ENCODE measurements at regions not wholly inside any gene's neighbourhood (a gene's known extent, or its start where the extent isn't known, plus 50 kb on each side); places are given as distances from the start of the nearest gene placed in this dataset.

DNA sequence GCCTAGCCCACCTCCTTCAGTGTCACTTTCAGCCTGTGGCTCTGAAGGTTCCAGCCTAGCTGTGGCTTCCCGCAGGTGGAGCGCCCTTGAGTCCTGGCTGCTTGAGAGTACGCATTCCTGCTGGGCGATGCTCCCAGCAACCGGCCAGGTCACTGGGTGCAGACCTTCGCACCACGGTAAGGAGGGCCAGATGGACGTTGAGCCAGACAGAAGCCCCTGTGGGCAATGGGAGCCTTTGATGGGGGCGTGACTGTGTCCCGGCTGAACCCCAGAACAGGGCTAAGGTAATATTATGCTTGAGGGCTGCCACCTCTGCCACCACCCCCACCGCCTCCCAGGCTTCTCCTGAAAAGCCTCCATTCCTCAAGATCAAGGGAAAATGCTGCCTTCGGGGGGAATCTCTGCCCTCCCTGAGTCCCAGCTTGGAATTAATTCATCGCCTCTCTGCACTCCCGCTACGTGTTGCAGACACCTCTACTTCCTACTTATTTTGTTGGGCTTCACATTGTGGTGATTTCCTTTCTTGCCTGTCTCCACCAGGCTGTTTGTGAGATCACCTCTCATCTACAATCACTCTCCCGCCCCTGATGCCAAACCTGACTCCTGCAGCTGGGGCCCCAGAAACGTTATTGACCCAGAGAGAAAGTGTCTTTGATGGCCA lies 144.9 kb upstream of the NECTIN1 start:
- ATAC-seq = no peak
- Mint-ChIP-seq H3K4me1 (no peaks in the 10 kb centered on the region), H3K4me3 (no peak overlapping the region), H3K36me3 (no peaks in the 10 kb centered on the region), H3K9me3 (no peaks in the 10 kb centered on the region), H3K27me3 (no peaks in the 10 kb centered on the region), H3K27ac (no peak overlapping the region)

GRCh38 chr11:119872611-119873310 lies 143.8 kb upstream of the NECTIN1 start:
- Mint-ChIP-seq H3K4me1 (no peaks in the 10 kb centered on the region), H3K4me3 (no peak overlapping the region), H3K9me3 (no peaks in the 10 kb centered on the region), H3K27me3 (no peaks in the 10 kb centered on the region), H3K36me3 (no peaks in the 10 kb centered on the region), H3K27ac (no peak overlapping the region)
- no peak for ATAC-seq

GRCh38 chr11:119865661-119866156 lies 136.7 kb upstream of the NECTIN1 start:
- Mint-ChIP-seq H3K9me3 (peaks cover 3% of the 10 kb centered on the region), H3K36me3 (no peaks in the 10 kb centered on the region), H3K27ac (no peak overlapping the region), H3K4me3 (no peak overlapping the region), H3K27me3 (peaks cover 7% of the 10 kb centered on the region), H3K4me1 (no peaks in the 10 kb centered on the region)
- ATAC-seq = no peak

DNA sequence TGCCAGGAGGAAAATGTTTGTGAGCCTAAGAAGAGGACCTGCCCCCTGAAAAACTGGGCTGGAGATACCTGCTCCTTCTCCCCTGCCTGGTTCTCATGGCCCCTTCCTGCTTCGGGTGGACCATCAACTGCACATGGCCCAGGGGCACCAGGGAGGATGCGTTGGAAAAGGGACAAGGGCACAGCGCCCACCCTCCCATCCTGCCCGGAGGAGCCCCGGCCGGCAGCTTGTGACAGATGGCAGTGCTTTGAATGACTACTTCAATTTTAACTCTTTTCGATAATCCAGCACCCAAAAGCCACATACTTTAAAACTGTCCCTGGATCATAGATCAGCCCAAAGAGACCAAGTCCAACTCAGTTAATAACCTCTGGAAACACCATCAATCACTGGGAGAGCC lies 135.8 kb upstream of the NECTIN1 start:
- peaks cover 7% of the 10 kb centered on the region for H3K27me3 Mint-ChIP-seq
- H3K4me3 Mint-ChIP-seq = no peak overlapping the region
- peaks cover 3% of the 10 kb centered on the region for H3K9me3 Mint-ChIP-seq
- no peaks in the 10 kb centered on the region for H3K4me1 Mint-ChIP-seq
- H3K27ac Mint-ChIP-seq = no peak overlapping the region
- no peaks in the 10 kb centered on the region for H3K36me3 Mint-ChIP-seq
- ATAC-seq = no peak

DNA sequence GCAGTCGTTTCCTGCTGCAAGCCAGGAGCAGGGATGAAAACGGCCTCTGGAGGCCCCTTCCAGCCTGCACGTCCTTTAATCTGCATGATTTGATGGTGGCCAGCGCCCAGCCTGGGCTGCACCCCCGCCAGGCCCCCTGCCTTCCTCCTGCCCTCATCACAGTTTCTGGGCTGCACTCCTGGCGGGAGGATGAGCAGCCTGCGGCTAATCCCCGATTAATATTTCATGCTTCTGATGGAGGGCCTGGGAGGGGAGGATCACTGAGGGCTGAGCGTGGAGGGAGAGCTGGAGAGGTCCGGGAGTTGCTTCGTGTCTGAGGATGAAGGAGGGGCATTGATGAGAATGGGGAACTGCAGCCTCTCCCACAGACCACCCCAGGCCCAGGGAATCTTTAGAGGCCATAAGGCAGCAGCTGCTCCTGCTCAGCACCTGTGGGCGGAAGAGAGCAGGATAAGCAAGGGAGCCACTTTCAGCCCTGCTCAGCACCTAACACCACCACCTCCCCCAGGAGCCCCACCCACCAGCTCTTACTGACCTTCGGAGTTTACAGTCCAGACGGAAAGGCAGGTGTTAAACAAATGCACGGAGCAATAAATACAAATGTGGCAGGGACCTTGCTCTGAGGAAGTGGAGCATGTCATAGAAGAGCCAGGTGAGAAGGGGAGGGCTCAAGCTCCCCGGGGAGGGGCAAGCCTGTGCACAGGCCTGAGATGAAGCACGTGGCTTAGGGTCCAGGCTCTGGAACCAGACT lies 135.0 kb upstream of the NECTIN1 start:
- H3K27me3 Mint-ChIP-seq = peaks cover 14% of the 10 kb centered on the region
- no peaks in the 10 kb centered on the region for H3K4me1 Mint-ChIP-seq
- no peak overlapping the region for H3K27ac Mint-ChIP-seq
- no peak overlapping the region for H3K4me3 Mint-ChIP-seq
- H3K9me3 Mint-ChIP-seq = peaks cover 3% of the 10 kb centered on the region
- ATAC-seq = no peak
- H3K36me3 Mint-ChIP-seq = no peaks in the 10 kb centered on the region

- no peaks in the 10 kb centered on the region for H3K4me1 Mint-ChIP-seq
- ATAC-seq = no peak
- H3K27ac Mint-ChIP-seq = no peak overlapping the region
- peaks cover 22% of the 10 kb centered on the region for H3K27me3 Mint-ChIP-seq
- peaks cover 3% of the 10 kb centered on the region for H3K9me3 Mint-ChIP-seq
- no peaks in the 10 kb centered on the region for H3K36me3 Mint-ChIP-seq
- H3K4me3 Mint-ChIP-seq = no peak overlapping the region
These were observed 134.2 kb upstream of the NECTIN1 start for GRCh38 chr11:119863236-119863635.

- no peak overlapping the region for H3K4me3 Mint-ChIP-seq
- no peaks in the 10 kb centered on the region for H3K36me3 Mint-ChIP-seq
- H3K27ac Mint-ChIP-seq = no peak overlapping the region
- no peaks in the 10 kb centered on the region for H3K9me3 Mint-ChIP-seq
- no peak for ATAC-seq
- H3K27me3 Mint-ChIP-seq = peaks cover 33% of the 10 kb centered on the region
- H3K4me1 Mint-ChIP-seq = no peaks in the 10 kb centered on the region
These were observed 132.2 kb upstream of the NECTIN1 start for GRCh38 chr11:119861160-119861559.

GRCh38 chr11:119860561-119861094 lies 131.6 kb upstream of the NECTIN1 start:
- no peak overlapping the region for H3K27ac Mint-ChIP-seq
- H3K36me3 Mint-ChIP-seq = no peaks in the 10 kb centered on the region
- no peaks in the 10 kb centered on the region for H3K9me3 Mint-ChIP-seq
- no peak overlapping the region for H3K4me3 Mint-ChIP-seq
- H3K27me3 Mint-ChIP-seq = peaks cover 33% of the 10 kb centered on the region
- no peak for ATAC-seq
- H3K4me1 Mint-ChIP-seq = no peaks in the 10 kb centered on the region

DNA sequence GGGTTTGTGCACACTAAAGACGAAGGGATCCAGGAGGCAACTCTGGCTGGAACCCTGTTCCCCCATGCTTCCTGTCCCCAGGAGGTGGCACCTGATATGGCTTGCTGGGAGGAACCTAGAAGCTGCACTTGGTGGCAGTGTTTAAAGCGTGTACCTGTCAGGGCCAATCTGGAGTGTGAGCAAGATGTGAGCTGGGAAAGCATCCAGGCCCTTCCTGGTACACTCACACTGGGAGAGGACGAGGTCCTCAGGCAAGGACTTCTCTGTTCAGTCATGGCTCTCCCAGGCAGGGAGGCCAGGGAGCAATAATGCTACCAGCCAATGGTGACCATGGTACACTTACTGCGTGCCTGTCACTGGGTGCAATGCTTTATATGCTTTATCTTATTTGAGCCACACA lies 130.7 kb upstream of the NECTIN1 start:
- H3K36me3 Mint-ChIP-seq = no peaks in the 10 kb centered on the region
- ATAC-seq = no peak
- H3K4me1 Mint-ChIP-seq = no peaks in the 10 kb centered on the region
- H3K9me3 Mint-ChIP-seq = no peaks in the 10 kb centered on the region
- peaks cover 33% of the 10 kb centered on the region for H3K27me3 Mint-ChIP-seq
- no peak overlapping the region for H3K4me3 Mint-ChIP-seq
- H3K27ac Mint-ChIP-seq = no peak overlapping the region

GRCh38 chr11:119858288-119858687 lies 129.3 kb upstream of the NECTIN1 start:
- Mint-ChIP-seq H3K4me1 (no peaks in the 10 kb centered on the region), H3K9me3 (no peaks in the 10 kb centered on the region), H3K27ac (no peak overlapping the region), H3K4me3 (no peak overlapping the region), H3K27me3 (peaks cover 38% of the 10 kb centered on the region), H3K36me3 (no peaks in the 10 kb centered on the region)
- no peak for ATAC-seq

DNA sequence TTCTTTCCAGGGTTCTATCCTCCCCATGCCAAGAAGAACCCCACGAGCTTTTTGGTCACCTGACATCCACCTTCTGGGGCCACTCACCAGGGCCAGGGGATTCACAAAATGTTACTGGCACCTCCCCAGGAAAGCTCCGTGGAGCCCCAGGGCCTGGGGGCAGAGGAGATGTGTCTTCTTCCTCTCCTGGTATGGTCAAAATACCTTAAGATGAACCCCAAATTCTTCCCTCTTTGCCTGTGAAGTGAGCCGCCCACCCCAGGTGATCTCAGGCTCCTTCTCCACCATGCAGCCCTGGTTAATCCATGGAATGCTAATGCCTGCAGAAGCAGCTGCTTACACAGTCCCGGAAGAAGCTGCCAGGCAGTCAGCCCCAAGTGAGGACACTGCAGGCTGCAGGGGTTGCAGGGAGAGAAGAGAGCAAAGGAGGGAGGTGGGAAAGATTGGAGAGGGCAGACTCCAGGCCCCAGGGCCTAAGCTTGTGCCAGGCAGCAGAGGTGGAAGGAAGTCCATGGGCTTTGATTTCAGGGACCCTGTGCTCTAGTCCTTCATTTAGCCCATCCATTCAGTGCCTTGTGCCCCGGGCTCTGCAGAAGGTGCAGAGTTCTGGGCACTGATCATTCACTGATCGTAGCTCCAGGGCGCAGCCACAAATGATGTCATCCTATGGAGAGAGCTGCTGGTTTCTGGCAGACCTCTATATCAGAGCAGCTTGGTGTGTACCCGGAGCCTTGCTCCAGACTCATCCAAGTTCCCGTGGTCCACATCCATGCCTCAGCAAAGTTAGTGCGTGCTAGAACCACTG lies 127.9 kb upstream of the NECTIN1 start:
- Mint-ChIP-seq H3K4me3 (no peak overlapping the region), H3K27me3 (peaks cover 44% of the 10 kb centered on the region), H3K4me1 (no peaks in the 10 kb centered on the region), H3K9me3 (no peaks in the 10 kb centered on the region), H3K27ac (no peak overlapping the region), H3K36me3 (no peaks in the 10 kb centered on the region)
- ATAC-seq = no peak

GRCh38 chr11:119855066-119855465 lies 126.1 kb upstream of the NECTIN1 start:
- H3K27me3 Mint-ChIP-seq = peaks cover 37% of the 10 kb centered on the region
- no peak for ATAC-seq
- no peak overlapping the region for H3K4me3 Mint-ChIP-seq
- H3K4me1 Mint-ChIP-seq = no peaks in the 10 kb centered on the region
- no peaks in the 10 kb centered on the region for H3K9me3 Mint-ChIP-seq
- no peaks in the 10 kb centered on the region for H3K36me3 Mint-ChIP-seq
- H3K27ac Mint-ChIP-seq = no peak overlapping the region

GRCh38 chr11:119854521-119854920 lies 125.5 kb upstream of the NECTIN1 start:
- no peaks in the 10 kb centered on the region for H3K9me3 Mint-ChIP-seq
- H3K36me3 Mint-ChIP-seq = no peaks in the 10 kb centered on the region
- H3K4me1 Mint-ChIP-seq = no peaks in the 10 kb centered on the region

DNA sequence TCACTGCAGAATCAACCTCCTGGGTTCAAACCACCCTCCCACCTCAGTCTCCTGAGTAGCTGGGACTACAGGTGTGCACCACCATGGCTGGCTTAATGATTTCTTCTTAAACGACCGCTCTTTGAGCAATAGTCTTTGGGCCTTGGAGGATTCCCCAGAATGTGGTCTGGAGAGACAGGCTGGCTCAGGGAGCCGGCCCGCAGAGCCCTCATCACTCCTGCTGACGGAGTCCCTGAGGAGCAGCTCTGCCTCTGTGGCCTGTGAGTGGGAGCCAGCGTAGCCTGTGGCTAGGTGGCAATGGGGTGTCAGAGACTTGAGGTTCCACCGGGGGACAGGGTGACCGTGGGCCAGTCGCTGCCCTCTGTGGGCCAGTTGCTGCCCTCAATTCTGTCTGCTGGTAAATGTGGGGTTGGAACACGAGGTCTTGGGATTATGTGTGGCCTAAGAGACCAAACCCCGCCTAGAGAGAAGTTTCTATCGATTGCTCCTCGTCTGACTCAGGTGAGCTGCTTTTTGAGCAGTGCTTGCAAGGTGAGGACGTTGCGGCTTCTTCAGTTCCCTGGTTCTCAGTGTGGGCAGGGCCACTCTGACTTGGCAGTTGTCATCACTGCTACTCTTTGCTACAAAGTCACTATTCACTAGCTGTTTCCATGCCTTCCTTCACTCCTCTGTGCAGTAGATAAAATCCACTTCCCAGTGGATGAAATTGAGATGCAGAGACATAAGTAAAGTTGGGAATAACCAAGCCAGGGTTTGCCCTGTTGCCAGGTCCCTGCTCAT lies 124.8 kb upstream of the NECTIN1 start:
- Mint-ChIP-seq H3K36me3 (no peaks in the 10 kb centered on the region), H3K4me3 (no peak overlapping the region), H3K4me1 (no peaks in the 10 kb centered on the region), H3K9me3 (no peaks in the 10 kb centered on the region), H3K27ac (no peak overlapping the region), H3K27me3 (peaks cover 27% of the 10 kb centered on the region)
- ATAC-seq = no peak

More at GRCh38 chr11:119854521-119854920, 125.5 kb upstream of the NECTIN1 start:
- Mint-ChIP-seq H3K27ac (no peak overlapping the region), H3K4me3 (no peak overlapping the region), H3K27me3 (peaks cover 35% of the 10 kb centered on the region)
- ATAC-seq = no peak

Data from stimulated activated memory B cell treated with anti-CD40 and anti-IgM and Interleukin-4, amounts not matched to agents 10 μg/mL and 1 μg/mL and 100 μg/mL, for 72 hours (primary cell).